ENCODE measurements at regions not wholly inside any gene's neighbourhood (a gene's known extent, or its start where the extent isn't known, plus 50 kb on each side); places are given as distances from the start of the nearest gene placed in this dataset.
"Not testable (repeated sequence)": the region's sequence is repeated elsewhere in the genome, so short reads cannot be mapped to it uniquely, and the experiment has no call there.

DNA sequence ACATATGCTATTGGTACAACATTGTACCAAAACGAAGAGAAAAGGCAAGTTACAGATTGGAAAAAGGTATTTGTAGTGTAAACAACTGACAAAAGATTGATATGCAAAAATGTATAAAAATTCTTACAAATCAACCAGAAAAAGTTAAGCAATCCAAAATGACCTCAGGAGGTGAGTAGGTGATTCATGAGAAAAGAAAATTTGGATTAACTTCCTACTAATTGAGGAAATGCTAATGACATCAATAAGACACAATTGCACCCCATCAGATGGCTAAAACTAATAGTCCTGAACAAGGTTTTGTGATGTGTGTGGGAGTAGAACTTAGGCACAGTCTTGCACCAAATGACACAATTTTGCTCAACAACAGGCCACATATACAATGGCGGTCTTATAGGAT is 129.3 kb downstream of the COPS8 start:
- DNase-seq, result no peak

DNA sequence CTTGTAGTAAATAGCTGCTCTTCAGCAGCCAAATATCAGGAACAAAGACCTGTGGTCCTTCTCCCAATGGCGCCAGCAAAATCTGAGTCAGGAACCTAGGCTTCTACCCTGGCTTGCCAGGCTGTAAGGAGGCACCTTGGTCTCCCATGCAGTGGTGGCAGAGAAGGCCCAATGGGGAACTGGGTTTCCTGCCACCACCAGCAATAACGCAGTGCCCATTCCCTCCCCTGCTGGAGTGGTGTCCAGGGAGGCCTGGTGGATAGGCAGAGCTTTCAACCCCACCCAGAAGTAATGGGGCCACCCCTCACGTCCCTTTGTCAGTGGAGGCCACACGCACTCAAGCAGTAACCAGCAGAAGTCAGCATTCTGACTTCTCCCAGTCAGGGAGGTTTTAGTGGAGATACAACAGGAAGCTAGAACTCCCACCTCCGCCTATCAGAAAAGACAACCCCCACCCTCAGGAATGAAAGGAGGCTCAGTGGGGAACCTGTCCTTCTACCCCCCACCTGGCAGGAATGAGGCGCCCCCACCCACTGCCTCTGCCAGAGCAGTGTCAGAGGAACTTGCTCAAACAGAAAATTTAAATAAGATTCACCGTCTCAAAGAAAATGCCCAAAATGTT is 132.4 kb downstream of the COPS8 start:
- DNase-seq, result no peak

DNA sequence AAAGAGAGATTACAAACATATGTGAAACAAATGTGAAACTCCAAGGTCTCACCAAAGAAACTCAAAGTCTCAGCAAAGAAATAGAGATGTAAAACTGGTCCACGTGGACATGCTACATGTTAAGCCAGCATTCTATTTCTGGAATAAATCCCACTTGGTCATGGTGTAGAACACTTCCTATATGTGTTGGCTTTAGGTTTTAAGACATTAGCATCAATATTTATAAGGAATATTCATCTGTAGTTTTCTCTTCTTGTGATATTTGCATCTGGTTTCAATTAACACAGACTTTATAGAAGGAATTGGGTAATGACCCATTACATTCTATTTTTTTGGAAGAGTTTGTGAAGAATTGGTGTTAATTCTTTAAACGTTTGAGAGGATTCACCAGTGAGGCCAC is 133.1 kb downstream of the COPS8 start:
- no peak for DNase-seq

DNA sequence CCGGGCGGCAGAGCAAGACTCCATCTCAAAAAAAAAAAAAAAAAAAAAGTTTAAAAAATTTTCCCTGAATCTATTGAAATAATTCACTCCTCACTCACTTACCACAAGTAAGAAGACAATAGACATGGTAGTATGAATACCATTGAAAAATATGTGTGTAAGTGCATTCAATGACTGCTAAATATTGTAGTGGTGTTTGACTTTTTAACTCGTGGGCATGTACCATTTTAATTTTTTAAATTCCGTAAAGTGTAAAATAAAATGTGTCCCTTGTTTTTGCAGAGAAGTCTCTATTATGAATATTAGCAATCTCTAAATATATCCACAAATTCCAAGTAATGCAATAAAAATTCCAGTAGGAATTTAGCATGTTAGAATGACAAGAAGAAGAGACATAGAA is 134.1 kb downstream of the COPS8 start:
- DNase-seq, result no peak

DNA sequence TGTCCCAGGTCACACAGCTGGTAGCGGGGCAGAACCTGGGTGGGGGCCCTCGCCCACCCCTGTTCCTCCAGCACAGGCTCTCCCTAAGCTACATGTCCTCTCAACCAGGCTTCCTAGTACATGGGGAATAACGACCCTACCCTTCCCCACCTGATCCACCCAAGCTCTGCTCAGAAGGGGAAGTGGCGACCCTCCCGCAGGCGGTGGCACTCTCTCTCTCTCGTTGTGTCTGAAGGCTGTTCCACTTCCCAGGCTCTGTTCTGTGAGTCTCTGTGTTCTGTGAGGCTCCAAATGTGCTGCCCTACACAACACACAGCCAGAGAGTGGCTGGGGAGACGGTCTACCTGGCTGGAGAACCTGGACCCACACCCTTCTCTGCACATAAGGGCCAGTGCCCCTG is 135.8 kb downstream of the COPS8 start:
- DNase-seq, result no peak

DNA sequence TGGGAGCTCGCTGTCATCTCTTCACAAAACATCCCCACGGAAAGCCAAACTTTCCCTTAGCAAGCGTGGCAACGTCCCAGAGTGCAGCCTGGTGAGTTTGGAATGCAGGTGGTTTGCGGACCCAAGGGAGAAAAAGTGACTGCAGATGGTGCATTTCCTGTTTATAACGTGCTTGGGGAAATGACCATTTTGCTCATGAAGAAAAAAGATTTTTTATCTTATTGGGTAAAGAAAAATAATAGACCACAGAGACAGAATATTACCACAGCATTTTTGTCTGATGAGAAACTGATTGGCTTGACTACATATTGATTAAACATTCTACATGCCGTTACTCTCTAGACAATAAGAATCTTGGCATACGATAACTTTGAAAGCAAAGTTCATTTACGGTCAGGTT is 136.5 kb downstream of the COPS8 start:
- DNase-seq, result no peak

DNA sequence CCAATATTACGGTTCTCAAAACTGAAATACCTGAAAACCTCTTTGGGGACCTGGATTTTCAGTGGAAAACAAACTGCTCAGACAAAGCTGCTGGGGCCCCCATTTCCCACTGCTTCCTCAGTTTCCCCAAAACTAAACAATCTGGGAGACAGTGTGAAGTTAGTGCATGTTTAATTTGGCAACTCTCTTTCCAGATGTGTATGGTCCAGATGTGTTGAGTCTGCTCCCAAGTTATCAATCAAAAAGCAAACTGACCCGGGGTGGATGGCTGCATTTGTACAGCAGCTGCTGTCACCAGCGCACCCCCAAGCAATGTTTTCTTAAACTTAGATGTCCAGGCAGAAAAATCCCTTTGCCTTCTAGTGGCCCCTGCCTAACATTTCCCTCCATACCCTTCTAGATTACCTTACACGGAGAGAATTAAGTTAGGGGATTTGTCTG is 136.9 kb downstream of the COPS8 start:
- no peak for DNase-seq

DNA sequence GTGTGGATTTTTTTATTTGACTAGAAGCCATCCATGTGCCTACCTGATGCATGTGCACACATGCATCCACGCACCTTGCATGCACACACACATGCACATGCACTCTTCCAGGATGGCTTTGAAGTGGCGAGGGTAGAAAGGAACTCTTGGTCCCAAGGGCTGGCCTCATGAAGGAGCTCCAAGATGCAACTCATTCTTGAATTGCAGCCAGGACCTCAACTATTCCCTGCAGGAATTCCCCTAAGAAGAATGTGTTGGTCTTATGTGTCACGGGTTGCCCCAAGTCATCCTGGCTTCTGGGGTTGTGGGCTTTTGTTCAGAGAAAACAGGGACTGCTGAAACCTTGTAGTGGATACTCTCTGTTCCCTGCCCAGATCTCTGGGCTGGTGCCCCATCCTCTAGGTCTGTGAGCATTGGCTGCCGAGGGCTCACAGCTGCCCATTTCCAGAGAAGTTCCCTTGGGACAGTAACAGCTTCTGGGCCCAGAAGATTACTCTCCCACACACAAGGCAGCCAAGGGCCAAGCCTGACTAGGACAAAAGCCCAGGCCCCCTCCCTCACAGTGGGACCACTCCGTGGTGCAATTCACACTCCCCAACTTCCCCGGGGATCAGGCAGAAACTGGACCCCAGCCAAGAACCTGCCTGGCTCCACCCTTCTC is 137.6 kb downstream of the COPS8 start:
- DNase-seq, result no peak

DNA sequence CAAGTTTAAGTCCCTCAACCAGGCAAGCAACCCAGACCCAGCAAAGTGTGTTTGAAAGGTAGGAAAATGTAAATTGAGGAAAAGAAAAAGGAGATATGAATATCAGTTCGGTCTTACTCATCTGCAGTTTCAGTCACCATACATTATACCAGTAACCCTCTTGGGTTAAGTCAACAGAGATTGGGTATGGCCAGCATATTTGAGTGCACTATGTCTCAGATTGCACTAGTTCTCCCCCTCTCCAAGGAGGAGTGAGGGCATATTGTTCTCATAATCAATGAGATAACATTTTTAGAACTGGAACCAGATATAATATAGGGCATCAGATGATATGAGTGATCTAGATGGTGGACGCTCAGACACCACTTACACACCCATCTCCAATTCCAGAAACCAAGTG is 141.5 kb downstream of the COPS8 start:
- no peak for DNase-seq

DNA sequence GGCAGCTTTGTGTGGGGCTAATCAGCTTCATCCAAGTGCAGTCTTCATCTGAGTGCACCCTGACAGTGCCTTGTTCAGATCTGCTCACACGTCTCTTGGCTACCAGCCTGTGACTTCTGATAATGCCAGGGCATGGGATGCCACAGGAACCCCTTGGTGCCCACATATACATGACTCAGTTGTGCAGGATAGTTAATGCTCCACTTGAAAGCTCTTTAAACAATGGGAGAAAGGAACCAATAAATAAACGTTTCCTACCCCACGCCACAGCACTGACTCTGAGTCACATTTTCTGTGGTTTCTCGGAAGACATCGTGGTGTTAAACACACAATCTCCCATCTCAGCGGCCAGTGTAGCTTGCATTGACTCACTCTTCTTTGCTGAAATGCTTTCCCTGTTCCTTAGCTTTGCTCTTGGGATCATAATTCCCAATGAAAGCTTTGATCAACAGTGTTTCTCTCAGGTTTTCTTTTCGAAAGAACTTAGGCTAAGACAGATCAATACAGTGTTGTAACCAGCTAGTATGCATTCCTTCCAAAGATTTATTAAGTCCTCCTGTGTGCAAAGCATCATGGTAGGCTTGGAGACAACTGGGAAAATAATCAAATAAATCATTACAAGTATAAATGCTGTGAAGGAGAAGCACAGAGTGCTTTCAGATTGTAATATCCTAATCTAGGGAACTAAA is 142.0 kb downstream of the COPS8 start:
- DNase-seq, result no peak

DNA sequence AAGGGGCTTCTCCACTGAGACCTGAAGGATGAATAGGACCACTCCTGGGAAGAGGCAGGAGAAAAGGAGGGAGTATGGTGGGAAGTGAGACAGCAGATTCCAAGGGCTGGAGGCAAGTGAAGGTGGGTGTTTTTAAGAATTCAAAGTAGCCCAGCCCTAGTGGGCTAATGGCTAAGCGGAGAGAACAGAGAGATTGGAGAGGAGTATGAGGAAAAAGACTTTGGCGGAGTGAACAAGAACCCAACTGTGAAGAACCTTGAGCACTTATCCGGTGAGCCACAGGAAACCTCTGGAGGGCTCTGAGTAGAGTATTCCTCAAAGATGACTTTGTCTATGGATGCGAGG is 142.6 kb downstream of the COPS8 start:
- DNase-seq, result no peak

DNA sequence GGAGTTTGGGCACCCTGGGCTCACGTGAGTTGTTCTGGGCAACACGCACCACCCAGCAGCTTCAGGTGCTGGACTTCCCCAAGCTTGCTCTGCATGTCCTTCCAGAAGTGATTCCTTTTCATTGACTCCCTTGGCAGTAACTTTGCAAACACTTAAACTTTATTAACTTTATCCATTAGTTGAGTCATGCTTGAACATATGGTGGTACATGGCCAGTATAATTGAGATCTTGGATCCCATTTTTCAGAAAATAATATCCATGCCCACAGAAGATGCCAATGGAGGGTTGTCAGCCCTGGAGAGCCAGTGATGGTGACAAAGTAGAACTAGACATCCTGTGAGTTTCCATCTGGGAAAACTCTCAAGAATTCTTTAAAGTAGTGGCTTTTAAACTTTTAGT is 144.2 kb downstream of the COPS8 start:
- DNase-seq, result no peak

DNA sequence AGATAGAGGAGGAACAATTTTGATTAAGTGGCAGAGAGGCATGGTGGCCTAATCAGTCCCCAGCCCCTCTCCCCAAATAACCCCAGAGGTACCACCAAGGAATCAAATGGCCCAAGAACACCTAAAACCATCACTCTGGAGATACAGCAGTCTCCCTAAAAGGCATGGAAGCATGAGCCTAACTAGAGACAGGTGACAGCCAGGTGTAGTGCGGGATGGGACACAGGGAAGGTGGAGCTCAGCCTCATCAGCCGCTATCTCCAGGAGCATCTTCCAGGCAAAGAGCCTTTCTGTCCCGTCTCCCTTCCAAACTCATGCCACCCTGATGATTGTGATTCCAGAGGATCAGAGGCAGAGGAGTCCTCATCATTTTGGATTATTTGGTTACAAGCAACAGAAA is 144.7 kb downstream of the COPS8 start:
- DNase-seq, result no peak

DNA sequence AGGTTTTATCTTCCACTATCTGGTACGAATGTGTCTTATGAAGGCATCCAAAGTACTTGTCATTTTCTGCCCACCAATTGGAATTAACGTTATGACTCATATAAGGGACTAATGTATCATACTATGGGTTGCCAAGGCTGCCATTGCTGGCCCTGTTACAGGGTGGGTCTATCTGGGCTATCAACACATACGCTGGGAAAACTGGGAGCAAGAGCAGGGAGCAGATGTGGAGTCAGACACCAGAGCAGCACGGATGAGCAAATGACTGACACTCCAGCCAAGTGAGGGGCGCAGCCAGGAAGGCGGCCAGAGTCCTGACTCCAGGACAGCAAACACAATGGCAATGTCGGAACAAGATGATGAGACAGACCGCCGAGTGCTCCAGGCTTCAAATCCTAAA is 145.9 kb downstream of the COPS8 start:
- no peak for DNase-seq

DNA sequence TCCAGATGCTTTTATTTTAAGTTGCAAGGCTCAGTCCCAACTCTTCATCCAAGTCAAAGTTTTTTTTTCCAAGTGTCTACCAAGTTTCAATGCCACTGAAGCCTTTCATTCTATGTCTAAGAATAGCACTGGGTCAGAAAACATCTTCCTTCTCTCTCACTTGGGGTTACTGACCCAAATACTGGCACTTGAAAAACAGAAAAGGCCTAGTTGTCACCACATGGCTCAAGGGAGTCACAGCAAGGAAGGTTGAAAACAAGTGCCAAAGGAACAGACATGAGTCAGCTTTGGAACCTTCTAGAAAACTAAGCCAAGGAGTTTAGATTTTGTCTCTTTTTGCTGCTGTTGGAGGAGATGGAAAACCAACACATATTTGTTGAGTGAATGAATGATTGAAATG is 146.5 kb downstream of the COPS8 start:
- DNase-seq, result no peak

DNA sequence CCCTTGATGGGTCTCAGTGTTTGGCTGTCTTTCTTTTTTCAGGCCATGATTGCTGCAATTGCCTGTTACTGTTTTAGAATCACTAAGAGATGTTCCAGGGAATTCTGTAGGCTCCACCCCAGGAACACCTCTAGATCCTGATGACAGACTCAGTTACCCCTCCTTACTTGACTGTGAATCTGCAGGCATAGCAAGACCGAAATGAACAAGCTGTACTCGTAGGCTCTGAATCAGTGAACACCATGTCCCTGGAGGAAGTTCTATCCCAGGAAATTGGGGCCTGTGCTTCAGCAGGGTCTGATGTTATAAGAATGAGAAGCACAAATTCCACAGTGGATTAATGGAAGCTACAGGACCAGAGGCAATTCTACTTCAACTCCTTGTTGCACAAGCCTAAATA is 148.6 kb downstream of the COPS8 start:
- DNase-seq, result no peak

DNA sequence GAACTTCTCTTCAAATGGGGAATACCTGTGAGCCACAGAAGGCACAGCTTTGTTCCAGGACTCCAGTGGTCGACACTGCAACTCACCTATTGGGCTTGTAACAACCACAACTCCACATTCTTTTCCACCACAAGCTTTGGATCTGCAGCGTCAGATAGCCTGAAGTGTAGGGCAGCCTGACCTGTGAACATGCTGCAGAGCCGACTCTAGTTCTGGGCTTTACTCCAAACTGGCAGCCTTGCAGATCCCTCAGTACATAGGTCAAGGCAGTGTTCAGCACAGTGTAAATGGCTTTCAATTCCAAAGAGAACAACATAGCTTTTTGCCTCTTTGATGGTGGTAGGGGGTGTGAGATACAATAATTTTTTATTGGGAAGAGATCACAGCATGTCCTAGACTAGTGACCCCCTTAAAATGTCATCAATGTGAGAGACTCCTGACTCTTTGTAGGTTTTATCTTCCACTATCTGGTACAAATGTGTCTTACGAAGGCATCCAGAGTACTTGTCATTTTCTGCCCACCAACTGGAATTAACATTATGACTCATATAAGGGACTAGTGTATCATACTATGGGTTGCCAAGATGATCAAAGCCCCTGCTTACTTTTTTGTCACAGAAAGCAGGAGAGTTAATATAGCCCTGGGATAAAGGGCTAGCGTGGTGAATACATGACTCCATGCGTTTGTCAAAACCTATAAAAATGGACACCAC is 149.8 kb downstream of the COPS8 start:
- DNase-seq, result no peak

DNA sequence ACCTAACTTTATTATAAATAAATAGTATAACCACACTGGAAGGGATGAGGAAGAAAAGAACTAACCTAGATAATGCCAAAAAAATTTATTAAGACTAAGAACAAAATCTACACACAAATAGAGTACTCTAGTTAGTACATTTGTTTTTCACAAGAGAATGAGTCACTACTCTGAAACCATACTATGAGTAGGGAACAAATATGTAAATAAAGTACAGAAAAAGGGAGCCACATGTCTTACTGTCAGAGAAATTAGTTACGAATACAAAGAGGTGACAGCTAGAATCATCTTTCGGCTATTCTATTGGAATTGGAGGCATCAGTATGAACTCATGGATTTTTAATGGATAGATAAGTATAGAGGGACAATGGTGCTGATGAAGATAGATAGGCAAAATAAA is 150.5 kb downstream of the COPS8 start:
- no peak for DNase-seq

DNA sequence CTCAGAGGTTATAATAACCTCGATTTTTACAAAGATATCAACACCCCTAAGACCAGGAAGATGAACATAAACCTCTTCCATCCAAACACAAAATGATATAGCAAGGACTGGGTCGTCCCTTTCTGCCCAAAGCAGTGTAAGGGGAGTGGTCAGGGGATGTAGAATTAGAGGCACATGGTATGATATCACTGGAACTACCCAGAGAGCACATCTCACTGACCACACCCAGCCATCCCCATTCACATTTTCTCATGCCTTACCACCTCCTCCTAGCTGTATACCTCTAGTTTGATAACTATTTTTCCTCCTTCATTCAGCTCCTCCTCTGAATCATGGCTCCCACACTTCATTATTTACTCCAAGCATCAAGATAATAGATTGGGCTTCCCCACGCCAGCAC is 152.6 kb downstream of the COPS8 start:
- no peak for DNase-seq

DNA sequence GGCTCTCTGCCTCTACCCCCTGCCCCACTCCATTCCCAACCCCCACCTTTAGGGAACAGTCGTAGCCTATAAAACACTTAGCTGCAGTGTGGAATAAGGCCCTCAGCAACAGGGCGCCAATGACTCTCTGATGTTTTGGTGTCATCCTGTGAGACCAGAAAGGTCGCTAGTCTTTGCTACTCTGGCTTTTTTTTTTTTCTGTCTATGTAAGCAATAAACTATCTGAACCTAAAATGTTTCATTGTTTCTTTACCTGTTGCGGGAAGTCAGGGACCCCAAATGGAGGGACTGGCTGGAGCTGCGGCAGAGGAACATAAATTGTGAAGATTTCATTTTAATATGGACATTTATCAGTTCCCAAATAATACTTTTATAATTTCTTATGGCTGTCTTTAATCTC is 154.6 kb downstream of the COPS8 start:
- no peak for DNase-seq

DNA sequence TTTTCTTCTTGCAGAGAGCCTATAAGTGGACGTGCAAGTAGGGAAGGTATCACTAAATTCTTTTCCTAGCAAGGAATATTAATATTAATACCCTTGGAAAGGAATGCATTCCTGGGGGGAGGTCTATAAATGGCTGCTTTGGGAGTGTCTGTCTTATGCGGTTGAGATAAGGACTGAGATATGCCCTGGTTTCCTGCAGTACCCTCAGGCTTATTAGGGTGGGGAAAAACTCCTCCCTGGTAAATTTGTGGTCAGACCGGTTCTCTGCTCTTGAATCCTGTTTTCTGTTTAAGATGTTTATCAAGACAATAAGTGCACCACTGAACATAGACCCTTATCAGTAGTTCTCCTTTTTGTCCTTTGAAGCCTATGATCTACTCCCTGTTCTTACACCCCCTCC is 155.2 kb downstream of the COPS8 start:
- not testable (repeated sequence) for DNase-seq

DNA sequence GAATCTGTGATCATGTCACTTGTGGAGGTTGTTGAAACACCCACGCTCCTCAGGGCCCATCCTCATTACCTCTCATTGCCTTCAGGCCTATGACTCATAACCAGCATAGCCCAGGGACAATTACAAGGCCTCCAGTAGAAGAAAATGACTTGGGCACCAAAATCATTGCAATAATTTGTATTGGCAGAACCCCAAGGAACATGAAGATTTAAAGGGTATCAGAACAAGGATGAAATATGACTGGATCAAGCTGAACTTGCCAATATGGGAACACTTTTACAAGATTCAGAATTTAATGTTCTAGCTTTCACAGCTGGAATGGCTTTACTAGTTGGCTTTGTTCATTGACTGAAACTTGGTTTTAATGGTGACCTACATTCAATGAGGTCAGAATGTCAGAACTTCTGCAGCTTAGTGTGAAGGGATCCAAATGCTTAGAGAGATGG is 156.4 kb downstream of the COPS8 start:
- DNase-seq, result no peak

DNA sequence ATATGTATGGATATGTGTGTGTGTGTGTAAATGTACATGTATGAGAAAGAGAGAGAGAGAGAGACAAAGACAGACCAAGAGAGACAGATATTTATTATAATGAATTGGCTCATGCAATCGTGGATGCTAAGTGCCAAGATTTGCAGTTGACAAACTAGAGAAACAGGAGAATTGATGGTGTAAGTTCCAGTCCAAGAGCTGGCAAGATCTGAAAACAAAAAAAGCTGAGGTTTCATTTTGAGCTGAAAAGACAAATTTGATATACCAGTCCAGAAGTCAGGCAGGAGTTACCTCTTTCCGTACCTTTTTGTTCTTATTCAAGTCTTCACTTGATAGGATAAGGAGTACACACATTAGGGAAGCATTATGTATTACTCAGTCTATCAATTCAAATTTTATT is 157.8 kb downstream of the COPS8 start:
- DNase-seq, result no peak

Measured in left kidney (tissue), 1 donor.